ENCODE measurements at regions not wholly inside any gene's neighbourhood (a gene's known extent, or its start where the extent isn't known, plus 50 kb on each side); places are given as distances from the start of the nearest gene placed in this dataset.

DNA sequence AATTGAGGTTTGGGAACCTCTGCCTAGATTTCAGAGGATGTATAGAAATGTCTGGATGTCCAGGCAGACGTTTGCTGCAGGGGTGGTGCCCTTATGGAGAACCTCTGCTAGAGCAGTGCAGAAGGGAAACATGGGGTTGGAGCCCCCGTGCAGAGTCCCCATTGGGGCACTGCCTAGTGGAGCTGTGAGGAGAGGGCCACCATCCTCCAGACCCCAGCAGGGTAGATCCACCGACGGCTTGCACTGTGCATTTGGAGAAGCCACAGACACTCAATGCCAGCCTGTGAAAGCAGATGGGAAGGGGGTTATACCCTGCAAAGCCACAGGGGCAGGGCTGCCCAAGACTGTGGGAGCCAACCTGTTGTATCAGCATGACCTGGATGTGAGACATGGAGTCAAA lies 354.6 kb downstream of the ZNF326 start:
- TF ChIP-seq, protein P1, sequence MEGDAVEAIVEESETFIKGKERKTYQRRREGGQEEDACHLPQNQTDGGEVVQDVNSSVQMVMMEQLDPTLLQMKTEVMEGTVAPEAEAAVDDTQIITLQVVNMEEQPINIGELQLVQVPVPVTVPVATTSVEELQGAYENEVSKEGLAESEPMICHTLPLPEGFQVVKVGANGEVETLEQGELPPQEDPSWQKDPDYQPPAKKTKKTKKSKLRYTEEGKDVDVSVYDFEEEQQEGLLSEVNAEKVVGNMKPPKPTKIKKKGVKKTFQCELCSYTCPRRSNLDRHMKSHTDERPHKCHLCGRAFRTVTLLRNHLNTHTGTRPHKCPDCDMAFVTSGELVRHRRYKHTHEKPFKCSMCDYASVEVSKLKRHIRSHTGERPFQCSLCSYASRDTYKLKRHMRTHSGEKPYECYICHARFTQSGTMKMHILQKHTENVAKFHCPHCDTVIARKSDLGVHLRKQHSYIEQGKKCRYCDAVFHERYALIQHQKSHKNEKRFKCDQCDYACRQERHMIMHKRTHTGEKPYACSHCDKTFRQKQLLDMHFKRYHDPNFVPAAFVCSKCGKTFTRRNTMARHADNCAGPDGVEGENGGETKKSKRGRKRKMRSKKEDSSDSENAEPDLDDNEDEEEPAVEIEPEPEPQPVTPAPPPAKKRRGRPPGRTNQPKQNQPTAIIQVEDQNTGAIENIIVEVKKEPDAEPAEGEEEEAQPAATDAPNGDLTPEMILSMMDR (conservative IDR thresholded peaks at IDR 0.05 in 1 of 2, IDR thresholded peaks at IDR 0.05 in 1 of 2; ENCODE audit: extremely low read depth in 1 of 2, insufficient read depth in 1 of 2, low read depth in 1 of 2, low read length in 2 of 2), result no peak
- no peak for TF ChIP-seq EZH2 (IDR thresholded peaks at IDR 0.05; ENCODE audit: borderline replicate concordance, low read length)

Measured in mammary epithelial cell (primary cell).